Tongue (tissue), 1 donor: ENCODE measurements at regions not wholly inside any gene's neighbourhood (a gene's known extent, or its start where the extent isn't known, plus 50 kb on each side); places are given as distances from the start of the nearest gene placed in this dataset.

ENCODE experiments used
- DNase-seq: peaks from one replicate; pipeline ENCODE4 v3.0.0-alpha.2; 2015

DNA sequence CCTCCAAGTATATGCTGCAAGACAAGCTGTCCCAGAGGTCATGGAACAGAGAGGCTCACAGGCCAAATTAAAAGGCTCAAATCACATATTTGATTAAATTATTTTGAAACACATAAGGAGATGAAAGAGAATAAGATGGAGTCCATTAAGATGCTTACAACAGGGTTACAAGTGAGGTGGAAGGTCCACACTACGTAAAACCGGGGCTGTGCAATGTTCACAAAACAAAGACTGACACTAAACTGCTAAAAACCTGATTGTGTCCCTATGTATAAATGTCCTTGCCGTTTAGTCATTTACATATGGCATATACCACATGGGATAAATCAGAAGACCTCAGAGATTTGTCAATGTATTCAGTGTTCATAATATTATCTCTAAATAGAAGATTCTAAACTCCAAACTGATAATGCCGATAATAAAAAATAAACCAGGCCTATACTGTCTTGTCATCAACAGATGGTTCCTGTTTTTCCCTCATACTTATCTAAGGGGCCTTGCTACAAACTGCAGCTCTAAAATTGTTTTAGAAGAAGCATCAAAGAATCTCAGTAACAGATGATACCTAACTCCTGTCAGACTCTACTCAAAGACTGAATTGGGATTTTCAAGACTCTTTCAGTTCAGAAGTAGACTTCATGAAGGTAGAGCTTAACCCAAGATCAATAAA is 51.8 kb upstream of the RIPOR2 start:
- no peak for DNase-seq

DNA sequence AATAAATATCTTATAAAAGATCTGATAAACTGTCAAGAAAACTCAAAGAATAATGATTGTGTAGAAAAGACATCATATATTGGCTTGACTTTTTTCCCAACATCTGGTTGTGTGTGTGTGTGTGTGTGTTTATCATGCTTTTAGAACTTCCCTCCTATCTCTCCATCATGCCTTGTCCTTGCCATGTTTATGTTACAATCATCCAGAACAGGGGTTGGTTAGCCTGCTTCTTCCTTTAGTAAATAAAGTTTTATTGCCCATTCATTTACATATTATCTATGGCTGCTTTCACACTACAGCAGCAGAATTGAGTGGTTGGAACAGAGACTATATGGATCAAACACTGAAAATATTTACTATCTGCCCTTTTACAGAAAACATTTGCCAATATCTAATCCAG is 52.8 kb upstream of the RIPOR2 start:
- no peak for DNase-seq

DNA sequence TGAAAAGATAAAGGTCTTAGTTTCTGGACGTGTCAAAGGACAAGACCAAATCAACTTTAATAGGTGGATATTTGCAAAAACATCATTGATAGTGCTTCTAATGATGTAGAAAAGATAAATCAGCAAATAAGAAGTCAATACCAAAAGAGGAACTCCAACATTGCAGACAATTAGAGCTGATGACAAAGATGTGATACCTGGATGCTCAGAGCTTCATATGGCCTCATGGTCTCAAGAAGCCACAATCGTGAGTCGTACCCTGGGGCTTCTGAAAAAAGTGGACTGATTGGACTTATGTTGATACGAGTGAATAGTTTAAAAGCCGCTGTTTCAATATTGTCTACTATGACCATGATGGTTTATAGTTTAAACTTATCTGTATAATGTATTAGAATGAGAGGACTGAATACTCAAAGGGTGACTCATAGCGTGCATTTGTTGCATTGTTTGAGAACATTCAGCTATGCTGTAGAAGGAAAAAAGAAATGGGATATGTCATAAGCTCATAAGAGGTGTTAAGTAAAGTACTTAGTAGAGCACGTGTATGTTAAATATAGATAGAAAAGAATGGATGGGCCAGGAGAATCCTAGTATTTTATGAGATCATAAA is 54.6 kb upstream of the RIPOR2 start:
- no peak for DNase-seq

DNA sequence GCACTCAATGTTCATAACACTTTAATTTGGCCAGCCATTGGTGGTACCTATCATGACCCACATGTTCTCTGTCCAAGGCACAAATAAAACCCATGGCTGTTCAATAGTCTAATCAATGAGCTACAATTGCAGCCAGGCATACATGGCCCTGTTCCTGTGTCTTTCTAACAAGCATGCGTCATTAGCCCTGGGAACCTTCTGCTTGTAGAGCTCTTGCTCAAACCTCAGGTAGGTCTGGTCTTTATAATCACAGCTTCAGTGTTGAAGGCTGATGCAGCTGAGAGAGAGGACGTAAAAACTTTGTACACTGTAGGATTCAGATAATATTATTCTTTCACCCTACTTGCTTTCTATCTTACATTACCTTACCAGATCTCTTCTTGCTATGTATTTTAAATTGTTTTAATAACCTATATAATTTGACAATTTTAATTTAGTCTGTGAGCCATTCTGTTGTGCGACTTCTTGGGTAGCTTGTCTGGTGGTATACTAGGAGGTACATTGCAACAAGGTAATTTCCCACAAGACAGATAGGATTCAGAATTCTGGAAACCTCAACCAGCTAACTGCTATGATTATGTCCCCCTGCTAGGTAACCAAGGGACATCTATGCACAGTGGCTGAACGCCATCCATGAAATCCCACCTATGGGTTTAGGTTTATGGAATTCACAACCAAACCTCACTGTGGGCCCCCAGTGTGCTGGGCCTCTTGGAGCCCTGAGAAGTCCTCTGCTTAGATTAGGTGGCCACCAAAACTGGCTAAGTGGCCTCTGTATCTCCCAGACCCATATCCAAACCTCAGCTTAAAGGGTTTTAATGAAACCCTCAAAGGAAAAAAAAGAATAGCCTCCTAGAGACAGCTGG is 55.4 kb upstream of the RIPOR2 start:
- DNase-seq, result no peak

DNA sequence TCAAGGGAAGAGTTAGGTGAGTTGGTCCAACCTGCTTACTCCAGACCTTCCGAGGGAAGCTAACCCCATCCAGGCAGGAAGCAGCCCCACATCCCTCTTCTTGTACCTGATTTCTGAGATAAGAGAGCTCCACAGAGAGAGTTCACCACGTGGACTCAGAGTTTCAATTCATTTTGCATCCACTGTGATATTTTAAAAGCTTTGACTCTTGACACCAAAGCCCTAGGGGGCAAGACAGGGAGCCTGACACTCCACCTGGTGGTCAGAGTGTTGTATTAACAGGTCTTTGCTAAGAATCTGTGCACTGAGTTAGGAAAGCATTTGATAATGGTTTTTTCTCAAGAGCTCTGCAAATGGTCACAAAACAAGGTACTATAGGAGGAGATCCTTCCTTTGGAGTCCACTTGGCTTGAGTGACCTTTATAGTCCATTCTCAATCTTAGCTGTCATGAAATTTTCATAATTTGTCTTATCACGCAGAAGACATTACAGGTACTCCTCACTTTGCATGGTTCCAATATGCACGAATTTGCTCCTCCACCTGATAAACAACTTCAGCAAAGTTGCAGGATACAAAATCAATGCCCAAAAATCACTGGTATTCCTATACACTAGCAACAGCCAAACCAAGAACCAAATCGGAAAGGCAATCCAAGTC is 56.2 kb upstream of the RIPOR2 start:
- peak; percentile 73 for DNase-seq

DNA sequence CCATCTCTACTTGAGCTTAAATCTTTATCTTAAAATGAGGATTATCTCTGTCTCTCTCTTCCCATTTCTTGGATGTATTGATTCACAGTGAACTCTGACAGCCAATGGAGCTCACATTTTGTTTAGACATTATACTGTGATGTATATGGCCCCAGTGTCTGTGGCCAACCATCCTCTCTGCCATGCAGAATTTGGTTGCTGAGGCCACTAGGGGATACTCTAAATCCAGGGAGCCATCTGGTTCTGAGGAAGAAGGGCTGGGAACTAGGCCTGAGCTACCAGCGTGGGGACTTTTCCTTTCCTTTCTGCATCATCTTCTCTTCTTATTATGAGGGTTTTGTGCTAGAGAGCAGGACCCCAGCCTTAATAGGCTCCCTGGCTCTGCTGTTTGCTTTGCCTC is 59.1 kb upstream of the RIPOR2 start:
- DNase-seq, result no peak

DNA sequence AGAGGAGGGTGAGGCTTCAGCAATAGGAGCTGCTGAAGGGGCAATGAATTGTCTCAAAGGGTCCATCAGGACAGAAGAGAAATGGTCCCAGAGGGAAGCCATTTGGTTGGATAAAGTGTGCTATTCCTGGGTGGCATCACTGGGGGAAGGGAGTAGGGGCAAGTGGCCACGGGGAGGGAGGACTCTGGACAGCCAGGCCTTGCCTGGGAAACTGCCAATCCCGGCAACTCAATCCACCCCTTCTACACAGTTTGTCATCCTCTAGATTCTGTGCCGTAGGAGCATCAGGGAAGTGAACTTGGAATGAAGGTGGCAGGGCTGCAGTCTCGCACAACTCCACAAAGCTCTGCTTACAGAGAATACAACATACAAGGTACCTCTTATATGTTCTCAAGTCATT is 59.5 kb upstream of the RIPOR2 start:
- DNase-seq, result no peak

DNA sequence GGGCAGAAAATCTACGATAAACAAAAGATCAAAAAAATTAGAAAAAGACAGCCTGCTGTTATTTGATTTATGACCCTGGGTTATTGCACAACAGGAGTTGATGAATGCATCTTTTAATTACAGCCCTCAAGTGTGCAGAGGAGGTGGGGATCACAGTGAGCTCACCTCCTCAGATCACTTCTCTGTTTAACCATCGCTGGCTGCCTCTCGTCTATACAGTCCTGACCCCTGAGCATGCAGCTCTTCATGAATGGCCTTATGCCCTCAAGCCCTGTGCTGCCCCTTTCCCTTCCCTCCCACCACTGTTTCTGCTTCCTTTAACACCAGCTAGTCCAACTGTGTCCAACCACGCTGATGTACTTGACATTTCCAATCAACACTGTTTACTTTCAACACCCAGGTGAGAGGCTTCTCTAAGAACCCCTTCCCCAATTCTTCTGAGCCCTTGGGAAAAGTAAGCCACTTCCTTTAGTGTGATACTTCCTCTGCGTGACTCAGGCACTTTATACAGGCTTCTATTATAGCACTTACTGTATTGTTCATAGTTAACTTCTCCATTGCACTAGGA is 60.6 kb upstream of the RIPOR2 start:
- no peak for DNase-seq

DNA sequence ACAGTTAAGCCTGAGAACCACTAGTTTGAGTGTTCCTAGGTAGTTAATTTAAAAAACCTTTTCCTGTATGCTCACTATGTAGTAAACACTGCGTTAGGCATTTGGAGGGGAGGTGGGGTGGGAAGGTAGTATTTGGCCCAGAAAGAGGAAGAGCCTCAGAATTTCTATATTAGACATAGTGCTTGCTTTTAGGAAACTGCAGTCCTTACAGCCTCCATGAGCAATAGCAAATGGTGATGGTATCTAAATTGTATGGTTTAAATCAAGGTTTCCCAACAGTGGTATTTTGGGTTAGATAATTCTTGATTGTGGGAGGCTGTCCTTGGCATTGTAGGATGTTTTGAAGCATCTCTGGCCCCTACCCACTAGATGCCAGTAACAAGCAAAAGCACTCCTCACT is 61.5 kb upstream of the RIPOR2 start:
- DNase-seq, result no peak

DNA sequence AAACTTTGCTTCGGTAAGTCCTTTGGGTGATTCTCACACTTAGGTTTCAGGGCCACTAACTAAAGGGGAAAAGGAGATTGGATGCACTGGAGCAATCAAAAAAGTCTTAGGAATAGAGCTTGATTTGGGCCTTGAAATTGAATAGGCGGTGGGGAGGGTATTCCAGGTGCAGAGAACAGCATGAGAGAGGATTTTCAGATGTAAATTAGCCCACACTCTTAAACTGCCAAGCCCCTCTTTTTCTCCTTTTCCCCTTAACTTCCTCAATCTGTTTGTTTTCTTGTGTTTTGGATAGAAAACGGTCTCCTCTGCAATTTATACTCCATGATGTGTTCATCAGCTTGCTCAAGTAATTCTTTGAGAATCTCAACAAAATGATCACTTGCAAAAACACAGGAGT is 62.1 kb upstream of the RIPOR2 start:
- no peak for DNase-seq

DNA sequence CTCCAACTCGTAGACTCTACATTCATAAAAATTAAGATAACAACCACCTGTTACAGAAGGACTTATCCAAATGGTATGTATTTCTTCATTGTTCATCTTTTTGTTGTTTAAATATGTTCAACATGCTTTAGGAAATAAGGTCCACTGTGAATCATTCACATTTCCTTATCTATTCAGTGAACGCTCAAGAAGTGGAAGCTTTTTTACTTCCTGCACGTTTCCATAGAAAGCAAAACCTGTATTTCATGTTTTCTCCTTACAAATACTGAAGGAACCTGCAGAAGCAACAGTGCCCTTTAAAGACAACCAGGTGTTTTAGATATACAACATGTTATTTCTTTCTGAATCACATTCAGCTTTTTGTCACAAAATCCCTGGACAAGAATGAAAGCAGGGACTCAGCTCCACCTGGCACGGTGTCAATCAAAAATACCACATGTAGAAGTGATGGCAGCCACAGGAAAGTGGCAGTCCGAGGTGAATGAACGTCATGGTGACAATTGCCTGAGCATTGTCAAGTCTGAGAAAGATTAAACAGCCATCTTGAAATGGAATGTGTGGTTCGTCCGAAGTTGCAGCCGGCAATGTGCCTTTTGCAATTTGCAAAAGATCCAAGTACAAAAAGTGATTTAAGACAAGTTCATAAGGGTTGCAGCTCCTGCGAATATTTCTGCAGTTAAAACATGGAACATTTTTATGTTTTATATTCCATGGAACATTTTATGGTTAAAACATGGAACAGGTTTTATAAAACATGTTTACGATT is 66.7 kb upstream of the RIPOR2 start:
- no peak for DNase-seq

DNA sequence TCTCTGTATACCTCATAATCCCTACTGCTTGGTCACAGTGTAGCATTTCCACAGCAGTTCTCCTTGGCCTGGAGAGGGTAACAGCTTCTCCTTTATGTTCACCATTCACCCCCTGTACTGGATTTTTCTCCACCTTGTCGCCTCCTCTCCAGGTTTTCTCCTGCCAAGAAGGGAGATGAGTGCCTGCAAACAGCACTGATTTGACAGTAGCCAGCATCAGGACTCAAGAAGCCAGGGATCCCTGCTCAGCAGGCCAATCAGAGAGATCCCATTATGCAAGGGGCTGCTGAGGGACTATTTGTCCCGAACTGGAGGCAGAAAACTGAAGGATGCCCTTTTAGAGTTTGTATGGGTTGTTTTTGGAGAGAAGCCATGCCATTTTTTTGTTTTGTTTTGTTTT is 68.6 kb upstream of the RIPOR2 start:
- DNase-seq, result no peak

DNA sequence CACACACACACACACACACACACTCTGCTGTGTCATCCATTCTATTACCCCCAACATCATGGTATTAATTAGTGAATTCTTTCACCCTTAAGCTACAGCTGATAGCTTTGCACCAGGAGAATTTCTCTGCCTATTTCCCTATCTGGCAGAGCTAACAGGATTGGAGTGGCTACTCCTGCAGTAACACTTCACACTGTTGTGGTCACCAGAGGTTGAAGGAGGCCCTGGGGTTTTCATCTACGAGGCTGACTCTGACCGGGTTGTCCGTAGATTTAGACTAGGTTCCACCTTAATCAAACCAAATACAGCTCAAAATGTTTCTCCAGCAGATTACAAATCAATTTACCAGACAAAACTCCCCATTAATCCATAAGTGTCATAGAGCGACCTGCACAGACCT is 69.2 kb upstream of the RIPOR2 start:
- no peak for DNase-seq

DNA sequence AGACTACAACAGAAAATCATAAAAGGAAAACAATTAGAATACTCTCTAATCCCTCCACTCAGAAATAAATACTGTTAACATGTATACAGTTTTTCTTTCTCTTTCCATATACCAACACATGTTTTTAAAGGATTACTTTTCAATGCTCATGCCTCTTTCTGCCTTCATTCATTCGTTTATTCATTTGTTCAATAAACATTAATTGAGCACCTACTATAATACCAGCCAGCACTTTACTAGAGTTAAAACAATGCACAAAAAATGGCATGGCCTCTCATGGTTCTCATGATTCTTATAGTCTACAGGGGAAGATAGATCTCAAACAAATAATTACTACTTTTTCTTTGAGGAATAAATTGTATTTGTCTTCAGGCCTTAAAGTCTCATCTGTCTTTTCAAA is 70.3 kb upstream of the RIPOR2 start:
- DNase-seq, result no peak

DNA sequence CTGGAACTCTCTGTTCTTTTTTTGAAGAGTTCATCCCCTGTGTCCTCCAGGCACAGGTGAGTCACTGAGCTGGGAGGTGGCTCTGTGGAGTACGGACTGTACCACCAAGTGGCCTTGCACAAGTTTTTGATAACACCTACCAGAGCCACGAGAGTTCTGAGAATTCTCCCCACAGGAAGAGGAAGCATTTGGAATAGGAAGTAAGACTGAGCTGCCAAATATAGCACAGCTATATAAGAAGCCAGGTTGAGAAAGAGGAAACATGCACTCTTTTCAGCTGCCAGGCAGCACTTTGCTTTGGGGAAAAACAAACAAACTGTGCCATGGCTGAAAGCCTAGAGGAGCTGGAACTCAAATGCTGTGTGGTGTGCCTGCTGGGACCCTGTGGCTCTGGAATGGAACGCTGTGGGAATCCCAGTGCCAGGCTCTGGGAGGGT is 70.8 kb upstream of the RIPOR2 start:
- DNase-seq, result peak; percentile 40

DNA sequence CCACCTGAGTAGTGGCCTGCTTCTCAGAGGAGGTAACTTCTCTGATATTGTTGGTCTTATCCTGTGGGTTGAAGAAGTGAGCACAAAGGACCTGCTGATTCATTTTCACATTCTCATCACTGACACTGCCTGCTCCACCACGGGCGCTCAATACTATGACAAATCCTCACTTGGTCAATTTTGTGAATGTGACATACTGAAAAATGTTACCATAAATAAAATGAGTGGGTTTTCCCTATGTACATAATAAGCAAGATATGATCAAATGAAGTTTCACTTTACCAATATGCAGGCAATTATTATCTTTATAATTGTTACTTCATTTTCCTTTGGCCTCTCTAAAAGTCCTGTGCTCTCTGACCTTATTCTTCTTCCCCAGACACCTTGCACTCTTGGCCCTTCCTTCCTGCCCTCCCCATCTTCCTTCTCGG is 71.5 kb upstream of the RIPOR2 start:
- no peak for DNase-seq

DNA sequence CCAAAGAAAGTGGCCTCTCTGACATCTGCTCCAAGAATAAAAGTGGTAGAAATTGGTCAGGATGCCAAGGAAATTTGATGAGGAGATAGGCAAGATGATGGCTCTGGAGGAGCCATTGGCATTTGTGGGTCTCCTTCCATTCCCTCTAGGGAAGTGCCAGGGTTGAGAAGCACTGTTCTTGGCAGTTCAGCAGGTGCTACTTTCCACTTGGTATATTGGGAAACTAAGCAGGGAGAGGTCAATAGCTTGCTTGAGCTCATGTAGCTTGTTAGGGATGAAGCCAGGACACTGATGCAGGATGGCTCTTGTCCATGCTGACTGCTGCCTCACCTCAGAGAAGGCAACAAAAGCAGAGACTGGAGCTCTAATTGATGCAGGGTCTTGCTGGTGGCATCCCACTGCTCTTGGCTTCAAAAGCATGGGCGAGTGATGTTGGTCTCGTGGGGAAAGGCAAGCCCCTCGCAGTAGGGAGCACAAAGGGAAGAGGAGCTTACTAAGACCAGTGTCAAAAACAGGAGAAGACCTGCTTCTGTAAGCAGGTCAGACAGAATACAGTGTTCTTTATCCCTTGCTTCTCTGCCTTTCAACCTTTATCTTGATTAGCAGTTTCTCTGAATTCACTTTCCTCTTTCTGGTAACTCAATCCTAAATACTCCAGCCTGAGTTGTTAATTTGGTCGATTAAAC is 73.1 kb upstream of the RIPOR2 start:
- DNase-seq, result no peak

DNA sequence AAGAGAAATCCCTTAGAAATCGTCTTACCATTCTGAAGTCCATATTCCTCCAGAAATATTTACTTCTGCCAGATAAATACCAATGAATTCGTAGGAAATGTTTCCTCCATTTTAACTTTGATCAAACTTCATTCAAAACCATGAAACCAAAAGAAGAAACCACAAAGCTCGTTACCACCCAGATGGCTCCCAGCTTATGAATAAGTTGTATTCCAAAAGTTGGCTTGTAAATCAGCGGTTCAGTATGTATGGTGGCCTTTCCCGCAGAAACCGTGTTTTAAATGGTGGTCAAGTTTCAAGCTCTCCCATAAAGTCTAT is 73.6 kb upstream of the RIPOR2 start:
- no peak for DNase-seq

DNA sequence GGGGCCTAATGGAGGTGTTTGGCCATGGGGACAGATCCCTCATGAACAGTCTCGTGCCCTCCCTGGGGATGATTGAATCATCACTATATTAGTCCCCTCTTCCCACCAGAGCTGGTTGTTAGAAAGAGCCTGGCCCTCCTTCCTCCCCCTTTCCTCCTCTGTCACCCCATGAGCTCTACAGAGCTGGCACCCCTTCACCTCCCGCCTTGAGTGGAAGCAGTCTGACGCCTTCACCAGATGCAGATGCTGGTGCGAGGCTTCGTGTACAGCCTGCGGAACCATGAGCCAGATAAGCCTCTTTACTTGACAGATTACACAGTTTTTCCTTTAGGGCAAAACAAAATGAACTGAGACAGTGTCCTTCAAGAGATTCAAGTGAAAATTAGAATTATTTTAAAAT is 74.4 kb upstream of the RIPOR2 start:
- DNase-seq, result no peak

DNA sequence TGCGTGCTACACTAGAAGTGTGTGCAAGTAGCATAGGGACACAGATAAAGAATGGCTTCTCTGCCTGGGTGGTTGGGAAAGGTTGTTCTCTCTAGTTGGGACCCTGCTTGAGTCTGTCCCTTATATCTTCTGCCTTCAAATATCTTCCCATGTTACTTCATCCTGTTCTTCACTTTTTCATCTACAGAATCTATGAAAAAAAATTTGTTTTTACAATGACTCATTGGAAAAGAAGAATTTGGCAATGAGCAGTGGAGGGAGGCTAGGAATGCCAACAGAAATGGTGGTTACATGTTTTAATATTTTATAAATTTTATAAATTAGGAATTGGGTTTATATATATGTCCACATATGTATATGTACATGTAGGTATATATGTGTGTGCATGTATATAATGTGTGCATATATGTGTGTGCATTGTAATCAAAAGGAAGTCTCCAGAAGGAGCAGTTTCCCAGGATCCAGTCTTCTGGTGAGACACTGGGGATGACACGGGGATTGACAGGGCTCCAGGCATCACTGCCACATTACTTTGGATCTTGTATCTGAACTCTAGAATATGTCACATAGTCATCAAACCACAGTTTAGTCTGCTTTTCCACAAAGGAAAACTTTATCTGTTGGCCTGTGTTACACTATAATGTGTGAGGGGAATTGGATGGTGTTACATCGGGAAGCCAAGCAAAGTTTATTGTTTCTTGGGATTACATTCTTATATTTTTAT is 75.3 kb upstream of the RIPOR2 start:
- no peak for DNase-seq

DNA sequence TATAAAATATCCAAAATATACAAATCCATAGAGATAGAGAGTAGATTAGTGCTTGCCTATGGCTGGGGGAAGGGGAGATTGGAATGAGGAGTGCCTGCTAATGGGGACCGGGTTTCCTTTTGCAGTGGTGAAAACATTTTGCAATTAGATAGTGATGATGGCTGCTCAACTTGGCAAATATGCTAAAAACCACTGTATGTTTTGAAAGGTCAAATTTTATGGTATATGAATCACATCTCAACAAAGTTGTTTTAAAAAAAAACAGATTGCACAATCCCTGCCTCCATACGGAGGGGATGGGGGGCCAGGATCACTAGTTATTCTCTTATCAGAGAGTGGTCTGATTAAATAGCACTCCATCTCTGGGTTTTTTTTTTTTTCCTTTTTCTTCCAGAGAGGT is 76.9 kb upstream of the RIPOR2 start:
- DNase-seq, result no peak
